AG09319 (cell line): ENCODE measurements at regions not wholly inside any gene's neighbourhood (a gene's known extent, or its start where the extent isn't known, plus 50 kb on each side); places are given as distances from the start of the nearest gene placed in this dataset.

ENCODE experiments used
- DNase-seq: peaks from one replicate; pipeline ENCODE4 v3.0.0-alpha.2; 2010; ENCODE audit warnings: low read depth; ENCODE audit errors: extremely low read depth
- TF ChIP-seq, protein P1 (sequence below): IDR thresholded peaks from 2 replicates; pipeline ENCODE4 v1.5.1; 2011; ENCODE audit warnings: low read depth, mild to moderate bottlenecking, inconsistent platforms, low read length, moderate library complexity

GRCh38 chr16:35298460-35299243 lies 1839.2 kb downstream of the TP53TG3F start:
- TF ChIP-seq, protein P1, sequence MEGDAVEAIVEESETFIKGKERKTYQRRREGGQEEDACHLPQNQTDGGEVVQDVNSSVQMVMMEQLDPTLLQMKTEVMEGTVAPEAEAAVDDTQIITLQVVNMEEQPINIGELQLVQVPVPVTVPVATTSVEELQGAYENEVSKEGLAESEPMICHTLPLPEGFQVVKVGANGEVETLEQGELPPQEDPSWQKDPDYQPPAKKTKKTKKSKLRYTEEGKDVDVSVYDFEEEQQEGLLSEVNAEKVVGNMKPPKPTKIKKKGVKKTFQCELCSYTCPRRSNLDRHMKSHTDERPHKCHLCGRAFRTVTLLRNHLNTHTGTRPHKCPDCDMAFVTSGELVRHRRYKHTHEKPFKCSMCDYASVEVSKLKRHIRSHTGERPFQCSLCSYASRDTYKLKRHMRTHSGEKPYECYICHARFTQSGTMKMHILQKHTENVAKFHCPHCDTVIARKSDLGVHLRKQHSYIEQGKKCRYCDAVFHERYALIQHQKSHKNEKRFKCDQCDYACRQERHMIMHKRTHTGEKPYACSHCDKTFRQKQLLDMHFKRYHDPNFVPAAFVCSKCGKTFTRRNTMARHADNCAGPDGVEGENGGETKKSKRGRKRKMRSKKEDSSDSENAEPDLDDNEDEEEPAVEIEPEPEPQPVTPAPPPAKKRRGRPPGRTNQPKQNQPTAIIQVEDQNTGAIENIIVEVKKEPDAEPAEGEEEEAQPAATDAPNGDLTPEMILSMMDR, result no peak
- no peak for DNase-seq

GRCh38 chr16:35302859-35303258 lies 1843.4 kb downstream of the TP53TG3F start:
- TF ChIP-seq, protein P1, result no peak
- DNase-seq, result no peak

DNA sequence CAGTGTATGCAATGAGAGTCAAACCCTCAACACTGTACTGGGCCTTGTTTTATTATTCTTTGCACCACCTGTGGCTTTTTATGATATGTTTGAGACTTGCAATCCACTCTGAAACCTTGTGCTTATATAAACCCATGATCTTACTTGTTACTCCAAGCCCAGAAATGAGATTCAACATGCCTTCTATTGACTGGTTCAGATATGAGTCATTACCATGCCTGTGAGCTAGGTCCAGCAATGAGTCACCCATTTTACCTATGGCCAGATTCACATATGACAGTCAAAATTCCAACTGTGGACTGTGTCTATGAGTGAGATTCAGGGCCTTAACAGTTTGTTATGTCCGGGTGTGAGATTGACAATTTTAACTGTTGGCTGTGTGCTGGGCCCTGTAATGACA lies 1846.1 kb downstream of the TP53TG3F start:
- no peak for DNase-seq
- TF ChIP-seq, protein P1, result no peak

GRCh38 chr16:35306915-35307314 lies 1847.5 kb downstream of the TP53TG3F start:
- DNase-seq, result no peak
- TF ChIP-seq, protein P1, result no peak

- DNase-seq, result no peak
- TF ChIP-seq, protein P1, result no peak
Observed at GRCh38 chr16:35308674-35309073, 1849.3 kb downstream of the TP53TG3F start.

- TF ChIP-seq, protein P1, result no peak
- DNase-seq, result no peak
Observed at GRCh38 chr16:35310999-35311398, 1851.6 kb downstream of the TP53TG3F start.

- DNase-seq, result no peak
- TF ChIP-seq, protein P1, result no peak
Observed at GRCh38 chr16:35311475-35311874, 1852.1 kb downstream of the TP53TG3F start.
